Upper lobe of left lung (tissue), 4 donors: ENCODE measurements at regions not wholly inside any gene's neighbourhood (a gene's known extent, or its start where the extent isn't known, plus 50 kb on each side); places are given as distances from the start of the nearest gene placed in this dataset.

Experiments
- POLR2AphosphoS5 ChIP-seq, 2 donors: sonication (generic); formaldehyde crosslinking; IDR thresholded peaks; one replicate each; pipeline ENCODE4 v1.5.1; 2017; ENCODE audit warnings: antibody characterized with exemption in 2 of 2
- TF ChIP-seq, protein P1 (sequence below), 6 experiments: fragments of 450-650 bp in 4 of 6; fragments of 200-600 bp in 2 of 6; sonication (generic) in 2 of 6; IDR thresholded peaks; one replicate each; pipeline ENCODE4 v1.5.1; 2016 to 2019; ENCODE audit warnings: antibody characterized with exemption in 6 of 6

DNA sequence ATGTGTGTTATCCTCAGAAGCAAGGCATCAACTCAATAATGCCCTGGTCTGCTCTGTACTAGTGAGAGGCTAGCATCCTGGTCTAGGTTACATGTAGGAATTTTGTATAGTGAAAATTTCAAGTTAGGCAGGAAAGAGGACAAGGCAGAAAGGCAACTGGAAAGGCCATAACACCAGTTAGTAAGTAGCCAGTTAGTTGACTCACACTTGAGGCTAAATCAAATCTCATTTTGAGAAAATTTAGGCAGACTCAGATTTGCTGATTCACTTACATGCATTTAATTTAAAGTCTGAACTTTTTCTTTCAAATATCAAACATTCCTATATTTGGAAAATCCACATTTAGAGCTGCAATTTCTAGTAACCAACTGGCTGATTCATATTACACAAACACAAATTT, 184.5 kb upstream of the TCF21 start:
- TF ChIP-seq, protein P1, sequence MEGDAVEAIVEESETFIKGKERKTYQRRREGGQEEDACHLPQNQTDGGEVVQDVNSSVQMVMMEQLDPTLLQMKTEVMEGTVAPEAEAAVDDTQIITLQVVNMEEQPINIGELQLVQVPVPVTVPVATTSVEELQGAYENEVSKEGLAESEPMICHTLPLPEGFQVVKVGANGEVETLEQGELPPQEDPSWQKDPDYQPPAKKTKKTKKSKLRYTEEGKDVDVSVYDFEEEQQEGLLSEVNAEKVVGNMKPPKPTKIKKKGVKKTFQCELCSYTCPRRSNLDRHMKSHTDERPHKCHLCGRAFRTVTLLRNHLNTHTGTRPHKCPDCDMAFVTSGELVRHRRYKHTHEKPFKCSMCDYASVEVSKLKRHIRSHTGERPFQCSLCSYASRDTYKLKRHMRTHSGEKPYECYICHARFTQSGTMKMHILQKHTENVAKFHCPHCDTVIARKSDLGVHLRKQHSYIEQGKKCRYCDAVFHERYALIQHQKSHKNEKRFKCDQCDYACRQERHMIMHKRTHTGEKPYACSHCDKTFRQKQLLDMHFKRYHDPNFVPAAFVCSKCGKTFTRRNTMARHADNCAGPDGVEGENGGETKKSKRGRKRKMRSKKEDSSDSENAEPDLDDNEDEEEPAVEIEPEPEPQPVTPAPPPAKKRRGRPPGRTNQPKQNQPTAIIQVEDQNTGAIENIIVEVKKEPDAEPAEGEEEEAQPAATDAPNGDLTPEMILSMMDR (IDR thresholded peaks at IDR 0.05): no peak
- TF ChIP-seq POLR2AphosphoS5 (IDR thresholded peaks at IDR 0.05): no peak
